Neural cell (in vitro differentiated cells): ENCODE measurements at regions not wholly inside any gene's neighbourhood (a gene's known extent, or its start where the extent isn't known, plus 50 kb on each side); places are given as distances from the start of the nearest gene placed in this dataset.

ENCODE experiments used
- H2AFZ ChIP-seq: fragments of 200-600, 300-800 bp; sonication (generic), shearing (Covaris generic); 2 replicates; pipeline ENCODE4 v1.6.0; 2014; ENCODE audit warnings: low read depth, mild to moderate bottlenecking, antibody characterized with exemption, low read length, moderate library complexity
- H3F3A ChIP-seq: fragments of 200-600 bp; shearing (Covaris generic); 2 replicates; pipeline ENCODE4 v1.6.1; 2016; ENCODE audit warnings: mild to moderate bottlenecking, moderate library complexity, mixed read lengths, antibody characterized with exemption, low read length; ENCODE audit not compliant: insufficient read depth, poor library complexity, severe bottlenecking
- H3K27ac ChIP-seq: fragments of 200-600, 300-800 bp; sonication (generic), shearing (Covaris generic); 2 replicates; pipeline ENCODE4 v1.5.1; 2014; ENCODE audit warnings: mild to moderate bottlenecking, low read length, moderate library complexity
- H3K27me3 ChIP-seq: fragments of 300-800, 200-600 bp; sonication (generic), shearing (Covaris generic); 2 replicates; pipeline ENCODE4 v1.6.0; 2014; ENCODE audit warnings: mild to moderate bottlenecking, low read depth, low read length, moderate library complexity; ENCODE audit not compliant: insufficient read depth
- H3K36me3 ChIP-seq: fragments of 300-800, 200-600 bp; sonication (generic), shearing (Covaris generic); 2 replicates; pipeline ENCODE4 v1.5.1; 2014; ENCODE audit warnings: mild to moderate bottlenecking, antibody characterized with exemption, low read length, moderate library complexity; ENCODE audit not compliant: insufficient read depth
- H3K4me2 ChIP-seq: fragments of 300-800, 200-600 bp; sonication (generic), shearing (Covaris generic); 2 replicates; pipeline ENCODE4 v1.6.0; 2014; ENCODE audit warnings: mild to moderate bottlenecking, low read length
- H3K4me3 ChIP-seq: fragments of 300-800, 200-600 bp; sonication (generic), shearing (Covaris generic); 2 replicates; pipeline ENCODE4 v1.5.1; 2014; ENCODE audit warnings: mild to moderate bottlenecking, low read length, moderate library complexity
- H3K79me2 ChIP-seq: fragments of 200-600 bp; shearing (Covaris generic); replicated peaks from 2 replicates; pipeline ENCODE4 v1.6.0; 2014; ENCODE audit warnings: mild to moderate bottlenecking, low read length, moderate library complexity; ENCODE audit not compliant: insufficient read depth
- H3K9ac ChIP-seq: fragments of 300-800, 200-600 bp; sonication (generic), shearing (Covaris generic); 2 replicates; pipeline ENCODE4 v1.6.1; 2016; ENCODE audit warnings: mild to moderate bottlenecking, low read length, mixed read lengths
- H3K9me2 ChIP-seq: fragments of 200-600 bp; shearing (Covaris generic); 2 replicates; pipeline ENCODE4 v1.6.1; 2016; ENCODE audit warnings: mild to moderate bottlenecking, low read length, mixed read lengths; ENCODE audit not compliant: insufficient read depth
- H3K9me3 ChIP-seq: fragments of 200-600, 300-800 bp; sonication (generic), shearing (Covaris generic); 2 replicates; pipeline ENCODE4 v1.6.1; 2016; ENCODE audit warnings: mild to moderate bottlenecking, mixed run types, low read length, moderate library complexity, mixed read lengths
- H4K20me1 ChIP-seq: fragments of 200-600 bp; shearing (Covaris generic); 2 replicates; pipeline ENCODE4 v1.6.1; 2016; ENCODE audit warnings: mild to moderate bottlenecking, mixed run types; ENCODE audit not compliant: insufficient read depth
- CTCF ChIP-seq: fragments of 450-650 bp; IDR thresholded peaks from 2 replicates; pipeline ENCODE4 v1.5.1; 2014; ENCODE audit warnings: antibody characterized with exemption, mild to moderate bottlenecking, moderate library complexity; ENCODE audit not compliant: poor library complexity, severe bottlenecking
- EP300 ChIP-seq: fragments of 450-650 bp; conservative IDR thresholded peaks from 2 replicates; pipeline ENCODE4 v1.6.1; 2014; ENCODE audit warnings: antibody characterized with exemption, mild to moderate bottlenecking, moderate library complexity; ENCODE audit not compliant: poor library complexity, severe bottlenecking
- EZH2 ChIP-seq: fragments of 200-600, 300-800 bp; shearing (Covaris generic), sonication (generic); IDR thresholded peaks from 2 replicates; pipeline ENCODE4 v1.6.1; 2014; ENCODE audit warnings: antibody characterized with exemption, low read length, borderline replicate concordance, mild to moderate bottlenecking; ENCODE audit not compliant: insufficient read depth, poor library complexity, severe bottlenecking
- MXI1 ChIP-seq: fragments of 450-650 bp; conservative IDR thresholded peaks from 2 replicates; pipeline ENCODE4 v1.6.1; 2014; ENCODE audit warnings: antibody characterized with exemption, mild to moderate bottlenecking; ENCODE audit not compliant: poor library complexity, severe bottlenecking
- POLR2AphosphoS5 ChIP-seq: IDR thresholded peaks from 2 replicates; pipeline ENCODE4 v1.6.1; 2012
- RAD21 ChIP-seq: fragments of 450-650 bp; conservative IDR thresholded peaks from 2 replicates; pipeline ENCODE4 v1.6.1; 2014; ENCODE audit warnings: antibody characterized with exemption, mild to moderate bottlenecking, moderate library complexity
- REST ChIP-seq: IDR thresholded peaks from 2 replicates; pipeline ENCODE4 v1.6.1; 2012; ENCODE audit warnings: borderline replicate concordance
- SMC3 ChIP-seq: fragments of 450-650 bp; conservative IDR thresholded peaks from 2 replicates; pipeline ENCODE4 v1.6.1; 2014; ENCODE audit warnings: antibody characterized with exemption, mild to moderate bottlenecking, moderate library complexity; ENCODE audit not compliant: poor library complexity
- TAF1 ChIP-seq: IDR thresholded peaks from 2 replicates; pipeline ENCODE4 v1.6.1; 2012; ENCODE audit warnings: low read depth

GRCh38 chr18:1865869-1866268, 705.4 kb downstream of the METTL4 start:
- Histone ChIP-seq H3K4me3 (no peak overlapping the region), H2AFZ (no peak overlapping the region), H3K9me3 (no peaks in the 10 kb centered on the region), H3K36me3 (no peaks in the 10 kb centered on the region), H3F3A (no peaks in the 10 kb centered on the region), H3K9me2 (no peaks in the 10 kb centered on the region), H3K79me2 (no peaks in the 10 kb centered on the region), H3K27me3 (no peaks in the 10 kb centered on the region), H3K27ac (no peak overlapping the region), H4K20me1 (no peaks in the 10 kb centered on the region), H3K4me2 (no peak overlapping the region), H3K9ac (no peak overlapping the region)
- TF ChIP-seq TAF1 (no peak), EP300 (no peak), REST (no peak), SMC3 (no peak), MXI1 (no peak), POLR2AphosphoS5 (no peak), CTCF (no peak), RAD21 (no peak), EZH2 (no peak)

- no peaks in the 10 kb centered on the region for H3F3A ChIP-seq
- no peak overlapping the region for H3K4me3 ChIP-seq
- no peaks in the 10 kb centered on the region for H4K20me1 ChIP-seq
- H3K4me2 ChIP-seq = no peak overlapping the region
- H3K27me3 ChIP-seq = no peaks in the 10 kb centered on the region
- H3K9me2 ChIP-seq = no peaks in the 10 kb centered on the region
- H2AFZ ChIP-seq = no peak overlapping the region
- no peak overlapping the region for H3K27ac ChIP-seq
- no peaks in the 10 kb centered on the region for H3K9me3 ChIP-seq
- H3K79me2 ChIP-seq = no peaks in the 10 kb centered on the region
- TF ChIP-seq TAF1 = no peak
- TF ChIP-seq POLR2AphosphoS5 = no peak
- TF ChIP-seq RAD21 = no peak
- TF ChIP-seq MXI1 = no peak
- TF ChIP-seq REST = no peak
- no peak for TF ChIP-seq EP300
- no peak for TF ChIP-seq CTCF
- no peak for TF ChIP-seq SMC3
- TF ChIP-seq EZH2 = no peak
- H3K9ac ChIP-seq = no peak overlapping the region
- H3K36me3 ChIP-seq = no peaks in the 10 kb centered on the region
These were observed 699.0 kb downstream of the METTL4 start for GRCh38 chr18:1872274-1872673.
